Fibroblast of lung (primary cell): ENCODE measurements at regions not wholly inside any gene's neighbourhood (a gene's known extent, or its start where the extent isn't known, plus 50 kb on each side); places are given as distances from the start of the nearest gene placed in this dataset.

ENCODE experiments used
- EZH2 ChIP-seq: IDR thresholded peaks from 2 replicates; pipeline ENCODE4 v1.5.1; 2012; ENCODE audit warnings: low read length, control low read depth, mild to moderate bottlenecking; ENCODE audit errors: missing control alignments
- TF ChIP-seq, protein P1 (sequence below), 2 donors: IDR thresholded peaks in 1 of 2; conservative IDR thresholded peaks in 1 of 2; 1 replicate in 1 of 2; 2 replicates in 1 of 2; pipeline ENCODE4 v1.5.1; 2011 to 2012; ENCODE audit warnings: low read length in 2 of 2, control low read depth in 1 of 2, inconsistent platforms in 1 of 2, low read depth in 1 of 2, mild to moderate bottlenecking in 1 of 2

DNA sequence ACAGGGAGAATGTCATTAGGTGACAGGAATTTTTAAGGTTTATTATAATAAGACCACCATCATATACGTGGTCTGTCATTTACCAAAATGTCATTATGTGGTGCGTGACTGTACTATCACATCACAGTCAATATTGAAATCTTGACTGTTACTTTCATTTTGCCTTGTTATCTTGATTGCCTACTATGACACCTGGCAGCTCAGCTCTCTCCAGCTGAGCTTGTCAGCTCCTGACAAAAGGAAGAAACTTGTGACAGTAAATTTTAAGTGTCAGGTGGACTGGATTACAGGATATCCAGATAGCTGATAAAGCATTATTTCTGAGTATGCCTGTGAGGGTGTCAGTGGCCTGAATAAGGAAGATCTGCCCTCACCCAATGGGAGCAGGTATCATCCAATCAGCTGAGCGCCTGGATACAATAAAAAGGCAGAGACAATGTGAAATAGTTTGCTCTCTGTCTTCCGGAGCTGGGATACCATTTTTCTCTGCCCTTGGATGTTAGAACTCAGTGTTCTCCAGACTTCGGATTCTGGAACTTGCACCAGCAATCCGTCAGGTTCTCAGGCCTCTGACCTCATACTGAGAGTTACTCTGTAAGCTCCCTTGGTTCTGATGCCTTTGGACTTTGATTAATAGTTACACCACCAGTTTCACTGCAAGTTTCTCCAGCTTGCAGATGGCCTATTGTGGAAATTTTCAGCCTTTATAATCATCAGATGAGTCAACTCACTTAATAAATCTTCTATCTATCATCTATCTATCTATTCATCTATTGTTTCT, 1454.7 kb upstream of the IGFBP7 start:
- TF ChIP-seq, protein P1, sequence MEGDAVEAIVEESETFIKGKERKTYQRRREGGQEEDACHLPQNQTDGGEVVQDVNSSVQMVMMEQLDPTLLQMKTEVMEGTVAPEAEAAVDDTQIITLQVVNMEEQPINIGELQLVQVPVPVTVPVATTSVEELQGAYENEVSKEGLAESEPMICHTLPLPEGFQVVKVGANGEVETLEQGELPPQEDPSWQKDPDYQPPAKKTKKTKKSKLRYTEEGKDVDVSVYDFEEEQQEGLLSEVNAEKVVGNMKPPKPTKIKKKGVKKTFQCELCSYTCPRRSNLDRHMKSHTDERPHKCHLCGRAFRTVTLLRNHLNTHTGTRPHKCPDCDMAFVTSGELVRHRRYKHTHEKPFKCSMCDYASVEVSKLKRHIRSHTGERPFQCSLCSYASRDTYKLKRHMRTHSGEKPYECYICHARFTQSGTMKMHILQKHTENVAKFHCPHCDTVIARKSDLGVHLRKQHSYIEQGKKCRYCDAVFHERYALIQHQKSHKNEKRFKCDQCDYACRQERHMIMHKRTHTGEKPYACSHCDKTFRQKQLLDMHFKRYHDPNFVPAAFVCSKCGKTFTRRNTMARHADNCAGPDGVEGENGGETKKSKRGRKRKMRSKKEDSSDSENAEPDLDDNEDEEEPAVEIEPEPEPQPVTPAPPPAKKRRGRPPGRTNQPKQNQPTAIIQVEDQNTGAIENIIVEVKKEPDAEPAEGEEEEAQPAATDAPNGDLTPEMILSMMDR (conservative IDR thresholded peaks at IDR 0.05 in 1 of 2, IDR thresholded peaks at IDR 0.05 in 1 of 2; ENCODE audit: low read depth in 1 of 2, low read length in 2 of 2) = no peak
- TF ChIP-seq EZH2 = no peak
